ENCODE measurements at regions not wholly inside any gene's neighbourhood (a gene's known extent, or its start where the extent isn't known, plus 50 kb on each side); places are given as distances from the start of the nearest gene placed in this dataset.

GRCh38 chr2:5215989-5216607 lies 476.1 kb upstream of the SOX11 start:
- Histone ChIP-seq H3K9ac (ENCODE audit: insufficient read depth, low read depth, low read length) (no peak overlapping the region), H3K4me2 (ENCODE audit: low read depth, low read length) (no peak overlapping the region), H2AFZ (ENCODE audit: low read length) (no peak overlapping the region), H3K4me1 (ENCODE audit: insufficient read depth, low read length) (no peaks in the 10 kb centered on the region), H3K4me3 (replicated peaks in 1 of 3; ENCODE audit: insufficient read depth in 1 of 3, low read depth in 2 of 3, low read length in 3 of 3) (no peak overlapping the region), H4K20me1 (ENCODE audit: insufficient read depth, low read length) (no peaks in the 10 kb centered on the region), H3K27ac (ENCODE audit: extremely low read length, insufficient read depth, low read length) (no peak overlapping the region), H3K36me3 (replicated peaks in 1 of 2; ENCODE audit: control insufficient read depth in 1 of 2, insufficient read depth in 2 of 2, low read length in 2 of 2) (no peaks in the 10 kb centered on the region), H3K9me3 (ENCODE audit: low read length) (peaks cover 89% of the 10 kb centered on the region), H3K27me3 (ENCODE audit: control insufficient read depth in 1 of 2, insufficient read depth in 2 of 2, low read length in 2 of 2) (no peaks in the 10 kb centered on the region), H3K79me2 (ENCODE audit: insufficient read depth, low read length) (no peaks in the 10 kb centered on the region)
- WGBS (ENCODE audit: low lambda C conversion rate) = 34% methylated on average over 8 of the region's 8 CpGs
- FAIRE-seq = no peak
- DNase-seq (ENCODE audit: low spot score) = no peak
- ATAC-seq = no peak
- in situ Hi-C loops (cut with HindIII; ENCODE audit: extremely low pct_ligation_motif_present, low pct_unique_long_range_greater_than_20kb) = no loop called here
- ChIA-PET POLR2A (no interaction called here), CTCF (ENCODE audit: low intra/inter-chr PET ratio, low total read pairs) (no interaction called here)
- intact Hi-C loops (cut with micrococcal nuclease; ENCODE audit: unreplicated experiment) = no loop called here
- BruUV-seq (replicated peaks) = no TSS peak
- TF ChIP-seq, protein P1, sequence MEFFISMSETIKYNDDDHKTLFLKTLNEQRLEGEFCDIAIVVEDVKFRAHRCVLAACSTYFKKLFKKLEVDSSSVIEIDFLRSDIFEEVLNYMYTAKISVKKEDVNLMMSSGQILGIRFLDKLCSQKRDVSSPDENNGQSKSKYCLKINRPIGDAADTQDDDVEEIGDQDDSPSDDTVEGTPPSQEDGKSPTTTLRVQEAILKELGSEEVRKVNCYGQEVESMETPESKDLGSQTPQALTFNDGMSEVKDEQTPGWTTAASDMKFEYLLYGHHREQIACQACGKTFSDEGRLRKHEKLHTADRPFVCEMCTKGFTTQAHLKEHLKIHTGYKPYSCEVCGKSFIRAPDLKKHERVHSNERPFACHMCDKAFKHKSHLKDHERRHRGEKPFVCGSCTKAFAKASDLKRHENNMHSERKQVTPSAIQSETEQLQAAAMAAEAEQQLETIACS (CRISPR knock-in tag; IDR thresholded peaks at IDR 0.05) = no peak
- TF ChIP-seq, protein P2, sequence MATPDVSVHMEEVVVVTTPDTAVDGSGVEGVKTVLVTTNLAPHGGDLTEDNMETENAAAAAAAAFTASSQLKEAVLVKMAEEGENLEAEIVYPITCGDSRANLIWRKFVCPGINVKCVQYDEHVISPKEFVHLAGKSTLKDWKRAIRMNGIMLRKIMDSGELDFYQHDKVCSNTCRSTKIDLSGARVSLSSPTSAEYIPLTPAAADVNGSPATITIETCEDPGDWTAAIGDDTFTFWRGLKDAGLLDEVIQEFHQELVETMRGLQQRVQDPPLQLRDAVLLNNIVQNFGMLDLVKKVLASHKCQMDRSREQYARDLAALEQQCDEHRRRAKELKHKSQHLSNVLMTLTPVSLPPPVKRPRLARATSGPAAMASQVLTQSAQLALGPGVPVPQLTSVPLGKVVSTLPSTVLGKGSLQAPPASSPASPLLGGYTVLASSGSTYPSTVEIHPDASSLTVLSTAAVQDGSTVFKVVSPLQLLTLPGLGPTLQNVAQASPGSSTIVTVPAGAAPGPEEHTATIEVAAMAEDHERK (CRISPR knock-in tag; IDR thresholded peaks at IDR 0.05; ENCODE audit: low read depth) = no peak
- TF ChIP-seq SRY (CRISPR knock-in tag; IDR thresholded peaks at IDR 0.05) (no peak), ZNF350 (CRISPR knock-in tag; IDR thresholded peaks at IDR 0.05; ENCODE audit: borderline replicate concordance, low read depth) (no peak), FOSL2 (CRISPR knock-in tag; IDR thresholded peaks at IDR 0.05) (no peak), POLR2AphosphoS5 (IDR thresholded peaks at IDR 0.05; ENCODE audit: low read depth, low read length) (no peak), IRF2 (CRISPR knock-in tag; IDR thresholded peaks at IDR 0.05) (no peak), MYPOP (CRISPR knock-in tag; IDR thresholded peaks at IDR 0.05) (no peak), ZFP37 (CRISPR knock-in tag; IDR thresholded peaks at IDR 0.05; ENCODE audit: borderline replicate concordance) (no peak), ZMAT5 (CRISPR knock-in tag; IDR thresholded peaks at IDR 0.05; ENCODE audit: borderline replicate concordance, low read depth) (no peak), ZNF883 (CRISPR knock-in tag; IDR thresholded peaks at IDR 0.05; ENCODE audit: not compliant biosample characterization) (no peak), MXD3 (CRISPR knock-in tag; IDR thresholded peaks at IDR 0.05) (no peak)
- TF ChIP-seq, protein P3, sequence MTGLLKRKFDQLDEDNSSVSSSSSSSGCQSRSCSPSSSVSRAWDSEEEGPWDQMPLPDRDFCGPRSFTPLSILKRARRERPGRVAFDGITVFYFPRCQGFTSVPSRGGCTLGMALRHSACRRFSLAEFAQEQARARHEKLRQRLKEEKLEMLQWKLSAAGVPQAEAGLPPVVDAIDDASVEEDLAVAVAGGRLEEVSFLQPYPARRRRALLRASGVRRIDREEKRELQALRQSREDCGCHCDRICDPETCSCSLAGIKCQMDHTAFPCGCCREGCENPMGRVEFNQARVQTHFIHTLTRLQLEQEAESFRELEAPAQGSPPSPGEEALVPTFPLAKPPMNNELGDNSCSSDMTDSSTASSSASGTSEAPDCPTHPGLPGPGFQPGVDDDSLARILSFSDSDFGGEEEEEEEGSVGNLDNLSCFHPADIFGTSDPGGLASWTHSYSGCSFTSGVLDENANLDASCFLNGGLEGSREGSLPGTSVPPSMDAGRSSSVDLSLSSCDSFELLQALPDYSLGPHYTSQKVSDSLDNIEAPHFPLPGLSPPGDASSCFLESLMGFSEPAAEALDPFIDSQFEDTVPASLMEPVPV (CRISPR knock-in tag; IDR thresholded peaks at IDR 0.05) = no peak
